Stomach (tissue), 8 donors: ENCODE measurements at regions not wholly inside any gene's neighbourhood (a gene's known extent, or its start where the extent isn't known, plus 50 kb on each side); places are given as distances from the start of the nearest gene placed in this dataset.

Source experiments
- DNase-seq, 2 donors: peaks; one replicate each; pipeline versions ENCODE4 v3.0.0 to v3.0.0-alpha.2; 2013 to 2019
- H3K27ac ChIP-seq, 5 donors: fragments of 200-600 bp in 4 of 5; sonication (generic) in 4 of 5; one replicate each; pipeline ENCODE4 v1.5.1; 2013 to 2019; ENCODE audit warnings: mild to moderate bottlenecking in 1 of 5, moderate library complexity in 1 of 5
- H3K27me3 ChIP-seq, 3 donors: fragments of 200-600 bp; sonication (generic); one replicate each; pipeline ENCODE4 v1.5.1; 2017 to 2019; ENCODE audit warnings: mixed run types in 1 of 3
- H3K36me3 ChIP-seq, 4 donors: fragments of 200-600 bp; sonication (generic); 1 replicate in 3 of 4; 2 replicates in 1 of 4; pipeline ENCODE4 v1.5.1; 2016 to 2019
- H3K4me1 ChIP-seq, 4 donors: fragments of 200-600 bp; sonication (generic); one replicate each; pipeline ENCODE4 v1.5.1; 2016 to 2019
- H3K4me3 ChIP-seq, 4 donors: fragments of 200-600 bp; sonication (generic) in 3 of 4; one replicate each; pipeline ENCODE4 v1.5.1; 2016 to 2019; ENCODE audit warnings: mild to moderate bottlenecking in 1 of 4
- H3K9me3 ChIP-seq, 4 donors: fragments of 200-600 bp; sonication (generic); one replicate each; pipeline ENCODE4 v1.5.1; 2016 to 2019
- EP300 ChIP-seq: sonication (generic); formaldehyde crosslinking; IDR thresholded peaks from one replicate; pipeline ENCODE4 v1.6.1; 2017; ENCODE audit warnings: antibody characterized with exemption
- POLR2A ChIP-seq, 4 donors: fragments of 450-650 bp; IDR thresholded peaks; one replicate each; pipeline ENCODE4 v1.6.1; 2016; ENCODE audit warnings: antibody characterized with exemption in 4 of 4, control low read depth in 2 of 4, mild to moderate bottlenecking in 1 of 4, moderate library complexity in 1 of 4
- POLR2AphosphoS5 ChIP-seq, 3 donors: sonication (generic); formaldehyde crosslinking; IDR thresholded peaks; one replicate each; pipeline ENCODE4 v1.6.1; 2016; ENCODE audit warnings: antibody characterized with exemption in 3 of 3
- WGBS, 5 donors: extraction: QIAGEN DNeasy Blood & Tissue Kit in 3 of 5; methylation state at CpG; one replicate each; pipeline versions ENCODE4 v1.1.5 to v1.1.7; 2013 to 2018; 5-methylcytosine and 5-hydroxymethylcytosine counted together
- intact Hi-C: fragments of 100-400 bp; cut with DNase I; formaldehyde crosslinking; loops from one replicate; pipeline ENCODE4 v1.15.1; 2023; ENCODE audit warnings: low total_unique reads
- TF ChIP-seq, protein P1 (sequence below), 7 experiments: fragments of 450-650 bp in 4 of 7; fragments of 200-600 bp in 3 of 7; sonication (generic) in 3 of 7; IDR thresholded peaks; one replicate each; pipeline ENCODE4 v1.5.1; 2016 to 2019; ENCODE audit warnings: antibody characterized with exemption in 7 of 7, control low read depth in 2 of 7, mild to moderate bottlenecking in 1 of 7
- donor health status: healthy with polysubstance abuse.
- donor health status: Bipolar disorder and iron deficiency.
- donor health status: healthy.

DNA sequence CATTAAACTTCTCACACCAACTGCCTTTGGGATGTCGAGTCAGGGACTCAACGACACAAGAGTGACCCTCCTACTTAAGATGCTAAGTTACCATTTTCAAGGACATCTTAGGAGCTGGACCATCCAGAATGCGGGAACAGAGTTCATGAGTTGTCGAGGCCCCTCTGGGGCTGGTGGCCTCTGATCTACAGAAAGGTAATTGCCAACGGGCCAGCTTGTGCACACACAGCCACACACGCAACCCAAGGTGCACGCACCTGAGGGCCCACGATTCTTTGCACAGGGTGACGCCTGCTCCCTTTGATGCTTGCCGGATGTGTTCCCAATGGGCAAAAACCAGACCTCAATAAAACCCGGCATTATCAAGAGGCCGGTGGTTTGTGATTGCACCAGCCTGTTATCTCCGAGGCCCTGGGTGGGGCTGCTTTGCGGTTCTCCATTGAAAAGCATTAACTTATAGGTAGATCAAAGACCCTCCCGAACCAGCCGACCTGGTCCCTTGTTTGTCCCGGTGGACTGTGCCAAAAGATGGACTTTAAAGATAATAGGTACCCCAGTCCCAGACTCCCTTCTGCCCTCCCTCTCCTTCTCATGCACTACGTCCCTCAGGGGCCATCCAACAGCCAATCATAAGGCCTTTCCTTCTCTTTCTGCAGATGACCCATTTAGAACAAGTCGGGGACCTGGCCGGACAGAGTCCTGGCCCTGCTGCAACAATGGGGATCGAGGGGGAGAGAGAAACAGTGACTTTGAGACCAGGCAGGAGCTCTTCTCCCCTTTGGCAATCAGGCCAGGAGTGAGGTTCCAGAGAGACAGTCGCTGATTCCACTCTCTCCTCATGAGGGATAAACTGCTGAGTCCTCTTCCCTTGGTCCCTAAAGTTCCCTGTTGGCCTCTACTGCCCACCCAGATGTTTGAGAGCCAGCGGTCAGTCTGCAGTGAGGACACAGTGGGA is 292.5 kb downstream of the SOX9 start:
- Histone ChIP-seq H3K4me1 (peaks cover 0 to 37% (median 21%) of the 10 kb centered on the region in 4 donors), H3K4me3 (no peak overlapping the region), H3K36me3 (peaks cover 0 to 6% (median 0%) of the 10 kb centered on the region in 4 donors), H3K27ac (peak overlapping the region in 2 of 5 donors; percentile 7 to 11), H3K9me3 (peaks cover 0 to 15% (median 11%) of the 10 kb centered on the region in 4 donors), H3K27me3 (no peaks in the 10 kb centered on the region)
- intact Hi-C loops: no loop called here
- TF ChIP-seq, protein P1, sequence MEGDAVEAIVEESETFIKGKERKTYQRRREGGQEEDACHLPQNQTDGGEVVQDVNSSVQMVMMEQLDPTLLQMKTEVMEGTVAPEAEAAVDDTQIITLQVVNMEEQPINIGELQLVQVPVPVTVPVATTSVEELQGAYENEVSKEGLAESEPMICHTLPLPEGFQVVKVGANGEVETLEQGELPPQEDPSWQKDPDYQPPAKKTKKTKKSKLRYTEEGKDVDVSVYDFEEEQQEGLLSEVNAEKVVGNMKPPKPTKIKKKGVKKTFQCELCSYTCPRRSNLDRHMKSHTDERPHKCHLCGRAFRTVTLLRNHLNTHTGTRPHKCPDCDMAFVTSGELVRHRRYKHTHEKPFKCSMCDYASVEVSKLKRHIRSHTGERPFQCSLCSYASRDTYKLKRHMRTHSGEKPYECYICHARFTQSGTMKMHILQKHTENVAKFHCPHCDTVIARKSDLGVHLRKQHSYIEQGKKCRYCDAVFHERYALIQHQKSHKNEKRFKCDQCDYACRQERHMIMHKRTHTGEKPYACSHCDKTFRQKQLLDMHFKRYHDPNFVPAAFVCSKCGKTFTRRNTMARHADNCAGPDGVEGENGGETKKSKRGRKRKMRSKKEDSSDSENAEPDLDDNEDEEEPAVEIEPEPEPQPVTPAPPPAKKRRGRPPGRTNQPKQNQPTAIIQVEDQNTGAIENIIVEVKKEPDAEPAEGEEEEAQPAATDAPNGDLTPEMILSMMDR (IDR thresholded peaks at IDR 0.05): no peak
- TF ChIP-seq POLR2AphosphoS5 (IDR thresholded peaks at IDR 0.05) (peak in 1 of 3 donors; percentile 44), EP300 (no peak)
- 40 to 81% (median 55%) methylated on average over 18 to 23 of the region's 23 CpGs for WGBS, 5 donors
- peak; percentile 67 to 86 for DNase-seq

DNA sequence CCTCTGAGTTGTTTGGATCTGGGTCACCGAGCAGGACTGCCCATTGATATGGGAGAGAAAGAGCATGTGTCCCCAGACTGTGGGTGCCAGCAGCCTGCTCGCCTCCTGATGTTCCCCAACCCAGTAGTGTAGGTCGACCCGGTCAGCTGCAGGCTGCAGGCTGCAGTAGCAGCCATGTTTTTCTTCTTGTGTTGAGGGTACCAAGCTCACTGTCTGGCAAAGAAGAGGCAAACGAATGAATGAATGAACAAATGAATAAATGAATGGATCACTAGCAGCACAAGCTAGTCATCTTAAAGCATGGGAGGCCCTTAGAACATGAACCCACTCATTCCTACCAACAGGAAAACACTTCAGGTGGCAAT is 293.2 kb downstream of the SOX9 start:
- no peak overlapping the region for H3K27ac ChIP-seq
- TF ChIP-seq, protein P1 (IDR thresholded peaks at IDR 0.05): no peak
- TF ChIP-seq POLR2A (IDR thresholded peaks at IDR 0.05) (no peak), EP300 (no peak), POLR2AphosphoS5 (IDR thresholded peaks at IDR 0.05) (no peak)
- peaks cover 0 to 19% (median 13%) of the 10 kb centered on the region in 4 donors for H3K9me3 ChIP-seq
- peaks cover 0 to 35% (median 18%) of the 10 kb centered on the region in 4 donors for H3K4me1 ChIP-seq
- no peak overlapping the region for H3K4me3 ChIP-seq
- no peak for DNase-seq
- intact Hi-C loops: no loop called here
- peaks cover 0 to 7% (median 0%) of the 10 kb centered on the region in 4 donors for H3K36me3 ChIP-seq
- no peaks in the 10 kb centered on the region for H3K27me3 ChIP-seq
- WGBS, 5 donors: 77 to 87% (median 82%) methylated on average over 5 of the region's 5 CpGs

DNA sequence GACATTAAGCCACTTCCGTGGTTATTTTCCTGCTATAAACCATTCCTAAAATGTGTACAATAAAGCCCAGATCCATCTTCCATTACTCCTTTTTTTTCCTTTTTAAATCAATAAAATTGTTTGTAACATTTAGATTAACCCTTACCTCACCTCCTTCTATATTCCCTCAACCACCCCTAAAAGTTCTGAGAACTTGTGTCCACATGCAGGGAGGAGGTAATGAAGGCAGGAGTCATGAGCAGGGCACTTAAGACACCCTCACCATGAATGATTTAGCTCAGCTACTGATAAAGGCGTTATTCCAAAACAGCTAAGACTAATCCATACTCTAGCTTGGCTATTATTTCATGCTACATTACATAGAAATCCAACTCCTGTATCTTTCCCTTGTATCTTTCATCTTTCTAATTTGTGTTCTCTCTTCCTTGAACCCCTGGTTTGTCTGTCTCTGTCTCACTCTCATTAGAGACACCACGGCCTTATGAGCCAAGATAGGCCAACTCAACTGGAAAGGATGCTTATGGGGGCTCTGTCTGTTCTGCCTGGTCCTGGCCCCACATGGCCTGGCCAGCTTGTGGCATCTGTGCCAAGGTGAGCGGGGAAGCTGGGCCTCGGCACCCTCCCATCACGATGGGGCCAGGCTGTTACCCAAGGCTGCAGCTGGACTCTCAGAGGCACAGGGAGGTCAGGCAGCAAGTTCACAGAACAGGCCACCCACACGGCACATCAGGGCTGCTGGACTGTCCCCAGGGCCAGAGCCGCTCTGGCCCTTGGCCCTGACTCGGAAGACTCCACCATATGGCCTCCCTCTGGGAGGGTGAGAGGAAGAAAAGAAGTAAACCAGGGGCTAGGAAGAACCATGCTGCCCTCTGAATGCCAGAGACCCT is 294.4 kb downstream of the SOX9 start:
- H3K4me1 ChIP-seq: peaks cover 3 to 38% (median 22%) of the 10 kb centered on the region in 4 donors
- peak overlapping the region in 1 of 5 donors; percentile 38 for H3K27ac ChIP-seq
- no peak for DNase-seq
- peaks cover 0 to 7% (median 0%) of the 10 kb centered on the region in 4 donors for H3K36me3 ChIP-seq
- H3K9me3 ChIP-seq: peaks cover 0 to 19% (median 13%) of the 10 kb centered on the region in 4 donors
- 70 to 79% (median 75%) methylated on average over 9 of the region's 9 CpGs for WGBS, 5 donors
- intact Hi-C loops: no loop called here
- no peaks in the 10 kb centered on the region for H3K27me3 ChIP-seq
- no peak overlapping the region for H3K4me3 ChIP-seq
- TF ChIP-seq POLR2A (IDR thresholded peaks at IDR 0.05): no peak
- TF ChIP-seq, protein P1 (IDR thresholded peaks at IDR 0.05): no peak
- no peak for TF ChIP-seq POLR2AphosphoS5 (IDR thresholded peaks at IDR 0.05)
- TF ChIP-seq EP300: no peak

DNA sequence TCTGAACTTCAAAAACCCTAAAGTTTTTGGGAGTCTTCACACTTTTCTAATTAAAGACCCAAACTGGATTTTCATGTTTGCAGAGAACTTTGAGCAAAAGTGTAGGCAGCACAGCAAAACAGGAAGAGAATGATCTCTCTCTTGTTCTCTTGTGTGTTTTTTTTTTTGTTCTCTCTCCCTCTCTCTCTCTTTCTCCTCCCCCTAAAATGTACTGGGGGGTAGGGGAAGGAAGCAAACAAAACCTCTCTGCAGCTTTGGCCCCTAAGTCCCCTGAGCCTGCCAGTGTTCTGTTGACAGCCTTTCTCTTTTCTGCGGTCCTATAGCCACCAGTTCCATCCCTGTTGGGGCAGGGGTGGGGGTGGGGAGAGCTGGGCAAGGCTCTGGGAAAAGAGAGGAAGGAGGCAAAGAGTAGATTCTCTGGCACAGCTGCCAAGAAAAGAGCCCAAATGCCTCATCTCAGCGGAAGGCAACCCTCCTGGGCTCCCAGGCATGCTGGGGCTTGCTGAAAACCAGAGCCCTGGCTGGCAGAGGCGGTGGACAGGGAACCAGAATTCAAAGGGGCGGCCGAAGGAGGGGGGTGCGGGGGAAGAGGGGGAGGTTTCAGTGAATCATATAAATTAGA is 295.3 kb downstream of the SOX9 start:
- TF ChIP-seq POLR2AphosphoS5 (IDR thresholded peaks at IDR 0.05): no peak
- TF ChIP-seq EP300: no peak
- no peak for TF ChIP-seq POLR2A (IDR thresholded peaks at IDR 0.05)
- TF ChIP-seq, protein P1 (IDR thresholded peaks at IDR 0.05): no peak

More for the DNA sequence above, 295.3 kb downstream of the SOX9 start:
- intact Hi-C loops: no loop called here
- H3K27ac ChIP-seq: peak overlapping the region in 1 of 5 donors; percentile 38
- no peaks in the 10 kb centered on the region for H3K27me3 ChIP-seq
- H3K4me3 ChIP-seq: no peak overlapping the region
- DNase-seq: no peak
- 47 to 73% (median 66%) methylated on average over 6 of the region's 6 CpGs for WGBS, 5 donors
- peaks cover 0 to 7% (median 0%) of the 10 kb centered on the region in 4 donors for H3K36me3 ChIP-seq
- H3K9me3 ChIP-seq: peaks cover 0 to 19% (median 13%) of the 10 kb centered on the region in 4 donors
- H3K4me1 ChIP-seq: peaks cover 12 to 47% (median 29%) of the 10 kb centered on the region in 4 donors
